ENCODE measurements at regions not wholly inside any gene's neighbourhood (a gene's known extent, or its start where the extent isn't known, plus 50 kb on each side); places are given as distances from the start of the nearest gene placed in this dataset.

- CTCF ChIA-PET: interaction anchor here (0.9 kb wide), 1 partner anchor 19 kb away, joined by 3 read pairs; no protein-coding TSS in a partner anchor
- DNase-seq (ENCODE audit: extremely low spot score): no peak
- no peak for TF ChIP-seq CTCF (IDR thresholded peaks at IDR 0.05; ENCODE audit: control extremely low read depth, extremely low read depth, low read depth, missing control alignments)
- POLR2A ChIA-PET: no interaction called here
Measured at GRCh38 chr12:13343375-13343774, 146.8 kb downstream of the EMP1 start.

GRCh38 chr12:13342971-13343370, 146.4 kb downstream of the EMP1 start:
- ChIA-PET POLR2A (no interaction called here), CTCF (interaction anchor here (0.9 kb wide), 1 partner anchor 19 kb away, joined by 3 read pairs; no protein-coding TSS in a partner anchor)
- TF ChIP-seq CTCF (IDR thresholded peaks at IDR 0.05; ENCODE audit: control extremely low read depth, extremely low read depth, low read depth, missing control alignments): no peak
- no peak for DNase-seq (ENCODE audit: extremely low spot score)

- ChIA-PET CTCF (interaction anchor here (1.2 to 1.9 kb wide), 2 partner anchors 22 to 62 kb away, joined by 4 to 6 read pairs; no protein-coding TSS in a partner anchor), POLR2A (no interaction called here)
- no peak for TF ChIP-seq CTCF (IDR thresholded peaks at IDR 0.05; ENCODE audit: control extremely low read depth, extremely low read depth, low read depth, missing control alignments)
- no peak for DNase-seq (ENCODE audit: extremely low spot score)
Measured at GRCh38 chr12:13340149-13340548, 143.6 kb downstream of the EMP1 start.

GRCh38 chr12:13339538-13339937, 143.0 kb downstream of the EMP1 start:
- ChIA-PET POLR2A (no interaction called here), CTCF (interaction anchor here (0.9 to 1.9 kb wide), 2 partner anchors 12 to 23 kb away, joined by 3 to 6 read pairs; no protein-coding TSS in a partner anchor)
- no peak for TF ChIP-seq CTCF (IDR thresholded peaks at IDR 0.05; ENCODE audit: control extremely low read depth, extremely low read depth, low read depth, missing control alignments)
- DNase-seq (ENCODE audit: extremely low spot score): no peak

GRCh38 chr12:13339091-13339490, 142.6 kb downstream of the EMP1 start:
- DNase-seq (ENCODE audit: extremely low spot score): no peak
- ChIA-PET POLR2A (no interaction called here), CTCF (interaction anchor here (0.9 to 1.3 kb wide), 2 partner anchors 12 to 23 kb away, joined by 3 read pairs; no protein-coding TSS in a partner anchor)
- no peak for TF ChIP-seq CTCF (IDR thresholded peaks at IDR 0.05; ENCODE audit: control extremely low read depth, extremely low read depth, low read depth, missing control alignments)

- ChIA-PET POLR2A (no interaction called here), CTCF (interaction anchor here (0.9 to 1.3 kb wide), 3 partner anchors 8 to 25 kb away, joined by 3 to 4 read pairs (median 4); no protein-coding TSS in a partner anchor)
- no peak for DNase-seq (ENCODE audit: extremely low spot score)
- TF ChIP-seq CTCF (IDR thresholded peaks at IDR 0.05; ENCODE audit: control extremely low read depth, extremely low read depth, low read depth, missing control alignments): no peak
Measured at GRCh38 chr12:13337791-13338190, 141.3 kb downstream of the EMP1 start.

Measured in GM10248 (cell line).